Jurkat, Clone E6-1 (cell line): ENCODE measurements at regions not wholly inside any gene's neighbourhood (a gene's known extent, or its start where the extent isn't known, plus 50 kb on each side); places are given as distances from the start of the nearest gene placed in this dataset.

ENCODE experiments used
- DNase-seq: peaks from one replicate; pipeline ENCODE4 v3.0.0-alpha.2; 2011; ENCODE audit warnings: low read depth, low spot score
- H3K4me3 ChIP-seq: 2 replicates; pipeline ENCODE4 v1.5.1; 2011; ENCODE audit warnings: mild to moderate bottlenecking, low read length, control low read depth, moderate library complexity

GRCh38 chr5:16013334-16014065 lies 166.1 kb downstream of the MARCHF11 start:
- H3K4me3 ChIP-seq = no peak overlapping the region
- no peak for DNase-seq

DNA sequence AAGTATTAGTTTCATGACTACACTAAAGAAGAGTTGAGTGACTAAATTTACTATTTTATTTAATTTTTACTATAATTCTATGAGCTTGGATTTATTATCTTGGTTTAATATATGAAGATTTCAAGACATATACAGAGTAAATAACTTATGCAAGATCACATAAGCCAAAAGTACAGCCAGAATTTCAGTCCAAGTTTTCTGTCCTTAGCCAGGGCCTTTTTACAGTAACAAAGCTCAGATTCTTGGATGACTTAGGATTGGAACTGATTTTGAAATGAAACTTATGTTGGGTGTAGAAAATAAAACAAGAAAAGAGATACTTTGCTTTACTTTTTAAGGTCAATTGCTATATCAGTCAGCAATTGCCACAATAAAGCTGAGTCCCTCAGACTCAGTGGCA lies 170.3 kb downstream of the MARCHF11 start:
- DNase-seq = no peak
- H3K4me3 ChIP-seq = no peak overlapping the region

DNA sequence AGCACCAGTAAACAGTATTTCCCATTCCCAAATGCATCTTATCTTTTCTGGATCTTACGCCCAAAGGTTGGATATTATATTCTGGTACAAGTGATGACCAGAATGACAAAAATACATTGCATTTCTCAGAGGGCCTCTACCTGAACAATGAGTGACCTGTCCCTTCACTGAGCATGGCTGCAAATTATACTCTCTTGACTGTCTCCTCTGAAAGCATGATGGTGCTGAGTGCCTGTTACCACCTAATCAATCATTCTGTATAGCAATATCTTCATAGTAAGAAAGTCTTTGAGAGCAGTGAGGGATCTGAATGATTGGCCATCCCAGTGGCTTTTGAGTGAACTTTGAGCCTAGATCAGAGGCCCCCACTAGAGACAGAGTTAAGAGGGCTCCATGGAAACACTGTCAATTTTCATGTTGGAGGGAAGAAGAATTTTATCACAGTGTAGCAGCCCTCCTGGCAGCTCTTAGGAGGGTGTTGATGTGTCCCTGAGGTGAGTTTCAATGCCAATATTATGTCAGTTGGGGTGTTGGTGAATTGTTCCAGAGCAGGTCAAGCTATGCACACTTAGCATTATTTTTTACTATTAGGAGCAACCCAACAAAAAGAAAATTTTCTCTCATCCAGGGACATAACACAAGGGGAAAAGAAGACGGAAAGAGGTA lies 171.7 kb downstream of the MARCHF11 start:
- DNase-seq = no peak
- no peak overlapping the region for H3K4me3 ChIP-seq

GRCh38 chr5:16005225-16005624 lies 174.4 kb downstream of the MARCHF11 start:
- no peak overlapping the region for H3K4me3 ChIP-seq
- DNase-seq = no peak

DNA sequence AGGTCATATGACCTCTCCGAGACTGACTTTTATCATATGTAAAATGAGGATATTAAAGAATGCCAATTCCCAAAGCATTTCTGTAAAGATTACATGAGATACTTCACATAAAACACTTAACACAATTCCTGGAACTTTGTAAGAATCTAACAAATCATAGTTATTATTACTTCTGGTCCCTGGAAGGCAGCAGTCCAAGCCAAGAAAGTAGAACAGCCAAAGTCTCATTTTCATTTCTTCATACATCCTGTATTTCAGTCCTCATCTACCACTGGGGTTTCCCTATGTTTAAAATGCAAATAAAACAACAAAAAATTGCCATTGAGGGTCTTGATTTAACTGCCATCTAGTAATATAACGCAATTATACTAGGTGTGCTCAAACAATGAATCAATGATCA lies 179.5 kb downstream of the MARCHF11 start:
- no peak overlapping the region for H3K4me3 ChIP-seq
- no peak for DNase-seq

GRCh38 chr5:15995341-15996052 lies 184.1 kb downstream of the MARCHF11 start:
- H3K4me3 ChIP-seq = no peak overlapping the region
- DNase-seq = peak; percentile 53

- no peak for DNase-seq
- H3K4me3 ChIP-seq = no peak overlapping the region
These were observed 185.7 kb downstream of the MARCHF11 start for GRCh38 chr5:15993919-15994318.

DNA sequence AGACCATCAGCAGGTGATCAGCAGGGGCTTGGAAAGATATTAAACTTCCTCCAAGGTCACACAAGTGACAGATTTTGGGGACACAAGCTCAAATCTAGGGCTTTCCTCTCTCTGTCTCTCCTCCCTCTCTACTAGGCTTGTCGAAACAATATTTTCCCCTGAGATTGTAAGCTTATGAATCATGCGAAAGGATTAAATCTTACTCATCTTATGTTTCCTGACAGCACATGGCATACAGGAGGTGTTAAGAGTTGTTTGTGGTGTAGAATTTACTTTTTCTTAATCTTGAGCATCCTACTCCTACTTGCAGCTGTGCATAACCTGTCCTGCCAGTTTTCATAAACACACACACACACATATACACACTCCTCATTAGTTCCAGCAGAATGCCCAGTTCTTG lies 186.3 kb downstream of the MARCHF11 start:
- H3K4me3 ChIP-seq = no peak overlapping the region
- no peak for DNase-seq

- H3K4me3 ChIP-seq = no peak overlapping the region
- DNase-seq = no peak
These were observed 186.7 kb downstream of the MARCHF11 start for GRCh38 chr5:15992918-15993317.

DNA sequence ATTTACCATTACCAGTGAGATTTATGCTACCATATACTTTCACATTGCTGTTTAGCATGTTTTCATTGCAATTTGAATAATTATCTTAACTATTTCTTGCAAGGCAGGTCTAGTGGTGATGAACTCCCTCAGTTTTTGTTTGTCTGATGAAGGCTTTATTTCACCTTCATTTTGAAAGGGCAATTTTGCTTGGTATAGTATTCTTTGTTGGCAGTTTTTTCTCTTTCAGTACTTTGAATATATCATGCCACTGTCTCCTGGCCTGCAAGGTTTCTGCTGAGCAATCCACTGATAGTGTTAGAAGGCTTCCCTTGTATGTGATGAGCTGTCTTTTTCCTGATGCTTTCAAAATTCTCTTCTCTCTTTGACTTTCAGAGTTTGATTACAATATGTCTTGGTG lies 188.0 kb downstream of the MARCHF11 start:
- H3K4me3 ChIP-seq = no peak overlapping the region
- DNase-seq = no peak
